K562 (cell line): ENCODE measurements at regions not wholly inside any gene's neighbourhood (a gene's known extent, or its start where the extent isn't known, plus 50 kb on each side); places are given as distances from the start of the nearest gene placed in this dataset.
"Not testable (repeated sequence)": the region's sequence is repeated elsewhere in the genome, so short reads cannot be mapped to it uniquely, and the experiment has no call there.

Experiments
- BCL6 ChIP-seq: fragments of 250-450 bp; sonication (Bioruptor Pico); IDR thresholded peaks from 2 replicates; pipeline ENCODE4 v1.4.0; 2020
- ZSCAN32 ChIP-seq: fragments of 450-650 bp; formaldehyde crosslinking; IDR thresholded peaks from 2 replicates; pipeline ENCODE4 v1.4.0; 2020; ENCODE audit warnings: mild to moderate bottlenecking, moderate library complexity
- TF ChIP-seq, protein P1 (sequence below): IDR thresholded peaks from 2 replicates; pipeline ENCODE4 v1.6.1; 2012; ENCODE audit warnings: low read depth, low read length, improper control_type of control experiment, borderline replicate concordance

DNA sequence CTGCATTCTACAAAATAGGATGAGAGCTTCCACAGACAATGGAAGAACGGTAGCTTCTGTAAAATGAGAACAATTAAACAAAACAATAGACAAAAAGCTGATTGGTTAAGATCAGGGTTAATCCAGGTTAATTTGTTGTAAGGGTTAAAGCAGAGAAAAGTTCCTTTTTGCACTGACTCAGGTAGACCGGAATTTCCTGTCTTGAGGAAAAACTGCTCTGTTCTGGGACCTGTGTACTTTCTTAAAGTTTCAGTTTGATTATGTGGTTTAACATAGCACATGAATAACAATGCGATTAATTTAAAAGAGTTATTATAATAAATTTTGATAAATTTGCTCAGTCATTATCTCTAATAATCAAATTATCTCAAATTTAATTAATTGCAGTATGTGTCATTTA, 86.5 kb upstream of the ZNF658 start:
- TF ChIP-seq ZSCAN32 (CRISPR knock-in tag); BCL6: not testable (repeated sequence)
- TF ChIP-seq, protein P1, sequence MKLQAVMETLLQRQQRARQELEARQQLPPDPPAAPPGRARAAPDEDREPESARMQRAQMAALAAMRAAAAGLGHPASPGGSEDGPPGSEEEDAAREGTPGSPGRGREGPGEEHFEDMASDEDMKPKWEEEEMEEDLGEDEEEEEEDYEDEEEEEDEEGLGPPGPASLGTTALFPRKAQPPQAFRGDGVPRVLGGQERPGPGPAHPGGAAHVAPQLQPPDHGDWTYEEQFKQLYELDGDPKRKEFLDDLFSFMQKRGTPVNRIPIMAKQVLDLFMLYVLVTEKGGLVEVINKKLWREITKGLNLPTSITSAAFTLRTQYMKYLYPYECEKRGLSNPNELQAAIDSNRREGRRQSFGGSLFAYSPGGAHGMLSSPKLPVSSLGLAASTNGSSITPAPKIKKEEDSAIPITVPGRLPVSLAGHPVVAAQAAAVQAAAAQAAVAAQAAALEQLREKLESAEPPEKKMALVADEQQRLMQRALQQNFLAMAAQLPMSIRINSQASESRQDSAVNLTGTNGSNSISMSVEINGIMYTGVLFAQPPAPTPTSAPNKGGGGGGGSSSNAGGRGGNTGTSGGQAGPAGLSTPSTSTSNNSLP: not testable (repeated sequence)
